Keratinocyte (primary cell): ENCODE measurements at regions not wholly inside any gene's neighbourhood (a gene's known extent, or its start where the extent isn't known, plus 50 kb on each side); places are given as distances from the start of the nearest gene placed in this dataset.

Experiments
- DNase-seq: peaks from one replicate; pipeline ENCODE4 v3.0.0-alpha.2; 2011; ENCODE audit warnings: low read depth, missing footprints, low spot score
- FAIRE-seq: peaks from 2 replicates; lab custom pipeline; 2011; peaks lifted over from hg19 to GRCh38; lab: Jason Lieb, UNC
- H2AFZ ChIP-seq: 2 replicates; pipeline ENCODE4 v1.6.0; 2012; ENCODE audit warnings: low read length, control low read depth, inconsistent platforms; ENCODE audit not compliant: control insufficient read depth
- H3K27ac ChIP-seq: 2 replicates; pipeline ENCODE4 v1.5.1; 2011; ENCODE audit warnings: low read length; ENCODE audit not compliant: control insufficient read depth, insufficient read depth
- H3K27me3 ChIP-seq: 3 replicates; pipeline ENCODE4 v1.6.0; 2011; ENCODE audit warnings: low read length; ENCODE audit not compliant: control insufficient read depth, insufficient read depth; ENCODE audit errors: extremely low read depth
- H3K36me3 ChIP-seq, 2 experiments: 2 replicates in 1 of 2; 3 replicates in 1 of 2; pipeline ENCODE4 v1.5.1; 2011; ENCODE audit warnings: low read length in 2 of 2, mild to moderate bottlenecking in 1 of 2; ENCODE audit not compliant: control insufficient read depth in 2 of 2, insufficient read depth in 2 of 2; ENCODE audit errors: extremely low read depth in 1 of 2
- H3K4me1 ChIP-seq: 3 replicates; pipeline ENCODE4 v1.5.1; 2011; ENCODE audit warnings: low read length; ENCODE audit not compliant: control insufficient read depth, insufficient read depth; ENCODE audit errors: extremely low read depth
- H3K4me2 ChIP-seq: 3 replicates; pipeline ENCODE4 v1.6.0; 2011; ENCODE audit warnings: low read depth, low read length; ENCODE audit not compliant: control insufficient read depth, insufficient read depth; ENCODE audit errors: extremely low read depth
- H3K4me3 ChIP-seq, 3 experiments: fragments of 200-600 bp in 1 of 3; sonication (generic) in 1 of 3; 2 replicates in 2 of 3; 3 replicates in 1 of 3; pipeline ENCODE4 v1.5.1; 2011 to 2016; ENCODE audit warnings: low read length in 3 of 3, mild to moderate bottlenecking in 3 of 3, control low read depth in 2 of 3, inconsistent platforms in 1 of 3, low read depth in 1 of 3, mixed read lengths in 1 of 3, mixed run types in 1 of 3, moderate library complexity in 1 of 3; ENCODE audit not compliant: control insufficient read depth in 2 of 3, insufficient read depth in 2 of 3; ENCODE audit errors: extremely low read depth in 1 of 3
- H3K79me2 ChIP-seq: 2 replicates; pipeline ENCODE4 v1.6.0; 2012; ENCODE audit warnings: low read length; ENCODE audit not compliant: control insufficient read depth, insufficient read depth
- H3K9ac ChIP-seq: 3 replicates; pipeline ENCODE4 v1.6.0; 2011; ENCODE audit warnings: low read length; ENCODE audit not compliant: control insufficient read depth, insufficient read depth; ENCODE audit errors: extremely low read depth
- H3K9me1 ChIP-seq: 3 replicates; pipeline ENCODE4 v1.6.0; 2011; ENCODE audit warnings: low read length; ENCODE audit not compliant: control insufficient read depth, insufficient read depth; ENCODE audit errors: extremely low read depth
- H3K9me3 ChIP-seq: 2 replicates; pipeline ENCODE4 v1.5.1; 2012; ENCODE audit warnings: low read depth, low read length; ENCODE audit not compliant: control insufficient read depth
- H4K20me1 ChIP-seq: 3 replicates; pipeline ENCODE4 v1.6.0; 2011; ENCODE audit warnings: low read length; ENCODE audit not compliant: control insufficient read depth, insufficient read depth; ENCODE audit errors: extremely low read depth
- CTCF ChIP-seq, 3 experiments: IDR thresholded peaks in 1 of 3; conservative IDR thresholded peaks in 1 of 3; optimal IDR thresholded peaks in 1 of 3; 2 replicates in 2 of 3; 3 replicates in 1 of 3; pipeline versions ENCODE3 to v1.5.1; 2011; ENCODE audit warnings: low read length in 3 of 3, mild to moderate bottlenecking in 3 of 3, moderate library complexity in 2 of 3, control low read depth in 1 of 3, inconsistent platforms in 1 of 3; ENCODE audit not compliant: insufficient read depth in 2 of 3; ENCODE audit errors: extremely low read depth in 1 of 3
- EZH2 ChIP-seq: IDR thresholded peaks from one replicate; pipeline ENCODE4 v1.6.1; 2012; ENCODE audit warnings: inconsistent platforms, mild to moderate bottlenecking, low read length, moderate library complexity
- dilution Hi-C: fragments of 300-500 bp; cut with MboI; formaldehyde crosslinking; loops from one replicate; pipeline ENCODE4 v1.7.0; 2020; ENCODE audit warnings: low sequenced_read_pairs; ENCODE audit not compliant: extremely low pct_ligation_motif_present

- H3K4me1 ChIP-seq = peaks cover 24% of the 10 kb centered on the region
- no peak overlapping the region for H2AFZ ChIP-seq
- DNase-seq (no peak), FAIRE-seq (no peak)
- no peak overlapping the region for H3K4me3 ChIP-seq
- H3K36me3 ChIP-seq = peaks cover 11 to 30% of the 10 kb centered on the region in 2 experiments
- dilution Hi-C loops = no loop called here
- H3K4me2 ChIP-seq = no peak overlapping the region
- H3K9ac ChIP-seq = no peak overlapping the region
- H3K79me2 ChIP-seq = peaks cover 87% of the 10 kb centered on the region
- H3K9me3 ChIP-seq = no peaks in the 10 kb centered on the region
- H3K27ac ChIP-seq = peak overlapping the region; percentile 54
- peaks cover 79% of the 10 kb centered on the region for H4K20me1 ChIP-seq
- peaks cover 27% of the 10 kb centered on the region for H3K9me1 ChIP-seq
- no peaks in the 10 kb centered on the region for H3K27me3 ChIP-seq
- TF ChIP-seq CTCF (optimal IDR thresholded peaks at IDR 0.05 in 1 of 3, IDR thresholded peaks at IDR 0.05 in 1 of 3, conservative IDR thresholded peaks at IDR 0.05 in 1 of 3; ENCODE audit: extremely low read depth in 1 of 3, insufficient read depth in 2 of 3, low read length in 3 of 3) (no peak), EZH2 (no peak)
Observed at GRCh38 chr17:77353684-77354419, 213.1 kb downstream of the SEC14L1 start.

DNA sequence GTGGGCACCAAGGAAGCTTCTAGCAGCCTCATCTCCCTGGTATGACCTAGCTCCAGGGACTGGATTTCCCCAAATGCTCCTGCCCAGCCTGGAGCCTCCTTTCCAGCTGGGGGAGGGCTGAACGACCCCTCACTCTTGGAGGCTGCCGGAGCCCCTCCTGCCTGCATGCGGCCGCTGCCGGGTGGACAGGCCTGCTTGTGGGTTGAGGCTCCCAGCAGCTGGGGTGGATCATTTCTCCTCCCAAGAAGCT, 213.6 kb downstream of the SEC14L1 start:
- no peak for TF ChIP-seq EZH2
- TF ChIP-seq CTCF (optimal IDR thresholded peaks at IDR 0.05 in 1 of 3, IDR thresholded peaks at IDR 0.05 in 1 of 3, conservative IDR thresholded peaks at IDR 0.05 in 1 of 3; ENCODE audit: extremely low read depth in 1 of 3, insufficient read depth in 2 of 3, low read length in 3 of 3) = no peak
- peak overlapping the region; percentile 54 for H3K27ac ChIP-seq
- H3K4me3 ChIP-seq = no peak overlapping the region
- H3K36me3 ChIP-seq = peaks cover 13 to 33% of the 10 kb centered on the region in 2 experiments
- H3K79me2 ChIP-seq = peaks cover 87% of the 10 kb centered on the region
- peaks cover 27% of the 10 kb centered on the region for H3K9me1 ChIP-seq
- dilution Hi-C loops = no loop called here
- no peaks in the 10 kb centered on the region for H3K27me3 ChIP-seq
- no peaks in the 10 kb centered on the region for H3K9me3 ChIP-seq
- H4K20me1 ChIP-seq = peaks cover 84% of the 10 kb centered on the region
- H2AFZ ChIP-seq = no peak overlapping the region
- no peak for DNase-seq
- H3K4me2 ChIP-seq = no peak overlapping the region
- H3K9ac ChIP-seq = no peak overlapping the region
- FAIRE-seq = no peak
- H3K4me1 ChIP-seq = peaks cover 24% of the 10 kb centered on the region
